Fibroblast of pulmonary artery (primary cell): ENCODE measurements at regions not wholly inside any gene's neighbourhood (a gene's known extent, or its start where the extent isn't known, plus 50 kb on each side); places are given as distances from the start of the nearest gene placed in this dataset.

Experiments
- DNase-seq: peaks from one replicate; pipeline ENCODE4 v3.0.0-alpha.2; 2010; ENCODE audit warnings: low read depth
- H3K4me3 ChIP-seq: replicated peaks from 2 replicates; pipeline ENCODE4 v1.5.1; 2011; ENCODE audit warnings: low read depth, mild to moderate bottlenecking, control low read depth, low read length, moderate library complexity
- CTCF ChIP-seq: IDR thresholded peaks from 2 replicates; pipeline ENCODE4 v1.5.1; 2011; ENCODE audit warnings: mild to moderate bottlenecking, control low read depth, low read length, inconsistent platforms; ENCODE audit errors: missing control alignments

- TF ChIP-seq CTCF: no peak
- H3K4me3 ChIP-seq: no peak overlapping the region
- no peak for DNase-seq
Observed at GRCh38 chr3:187971629-187972028, 182.3 kb upstream of the LPP start.

- no peak for TF ChIP-seq CTCF
- no peak for DNase-seq
Observed at GRCh38 chr3:187972454-187972853, 181.5 kb upstream of the LPP start.

GRCh38 chr3:187973977-187974870, 179.7 kb upstream of the LPP start:
- no peak for DNase-seq
- no peak overlapping the region for H3K4me3 ChIP-seq
- no peak for TF ChIP-seq CTCF

More at GRCh38 chr3:187972454-187972853, 181.5 kb upstream of the LPP start:
- no peak overlapping the region for H3K4me3 ChIP-seq

GRCh38 chr3:187974871-187975271, 179.1 kb upstream of the LPP start:
- no peak for TF ChIP-seq CTCF
- no peak for DNase-seq
- no peak overlapping the region for H3K4me3 ChIP-seq

- TF ChIP-seq CTCF: no peak
- DNase-seq: no peak
- no peak overlapping the region for H3K4me3 ChIP-seq
Observed at GRCh38 chr3:187975561-187976364, 178.2 kb upstream of the LPP start.

- no peak for TF ChIP-seq CTCF
- no peak overlapping the region for H3K4me3 ChIP-seq
- DNase-seq: no peak
Observed at GRCh38 chr3:187976365-187976900, 177.5 kb upstream of the LPP start.
